ENCODE measurements at regions not wholly inside any gene's neighbourhood (a gene's known extent, or its start where the extent isn't known, plus 50 kb on each side); places are given as distances from the start of the nearest gene placed in this dataset.
"Not testable (repeated sequence)": the region's sequence is repeated elsewhere in the genome, so short reads cannot be mapped to it uniquely, and the experiment has no call there.

GRCh38 chr22:27073601-27074425 lies 416.4 kb downstream of the MIAT start:
- DNase-seq: no peak

- DNase-seq: no peak
Measured at GRCh38 chr22:27075028-27075678, 417.8 kb downstream of the MIAT start.

- DNase-seq: no peak
Measured at GRCh38 chr22:27075891-27076290, 418.5 kb downstream of the MIAT start.

GRCh38 chr22:27078064-27078463 lies 420.7 kb downstream of the MIAT start:
- not testable (repeated sequence) for DNase-seq

- DNase-seq: no peak
Measured at GRCh38 chr22:27080036-27080578, 422.7 kb downstream of the MIAT start.

GRCh38 chr22:27080863-27081262 lies 423.5 kb downstream of the MIAT start:
- DNase-seq: no peak

GRCh38 chr22:27083610-27084009 lies 426.2 kb downstream of the MIAT start:
- no peak for DNase-seq

- no peak for DNase-seq
Measured at GRCh38 chr22:27084130-27084529, 426.7 kb downstream of the MIAT start.

- DNase-seq: no peak
Measured at GRCh38 chr22:27086080-27087044, 429.0 kb downstream of the MIAT start.

- DNase-seq: no peak
Measured at GRCh38 chr22:27087051-27087450, 429.7 kb downstream of the MIAT start.

GRCh38 chr22:27088026-27088425 lies 430.6 kb downstream of the MIAT start:
- no peak for DNase-seq

- DNase-seq: no peak
Measured at GRCh38 chr22:27089264-27089663, 431.9 kb downstream of the MIAT start.

- no peak for DNase-seq
Measured at GRCh38 chr22:27090611-27091011, 433.2 kb downstream of the MIAT start.

- no peak for DNase-seq
Measured at GRCh38 chr22:27093422-27093821, 436.0 kb downstream of the MIAT start.

GRCh38 chr22:27094633-27095308 lies 437.4 kb downstream of the MIAT start:
- no peak for DNase-seq

- DNase-seq: no peak
Measured at GRCh38 chr22:27097506-27097905, 440.1 kb downstream of the MIAT start.

GRCh38 chr22:27097933-27098332 lies 440.5 kb downstream of the MIAT start:
- DNase-seq: no peak

GRCh38 chr22:27099946-27100722 lies 442.7 kb downstream of the MIAT start:
- no peak for DNase-seq

GRCh38 chr22:27100789-27101188 lies 443.4 kb downstream of the MIAT start:
- no peak for DNase-seq

- DNase-seq: no peak
Measured at GRCh38 chr22:27101288-27101687, 443.9 kb downstream of the MIAT start.

GRCh38 chr22:27104449-27104848 lies 447.1 kb downstream of the MIAT start:
- DNase-seq: no peak
